Esophagus (tissue), 2 donors: ENCODE measurements at regions not wholly inside any gene's neighbourhood (a gene's known extent, or its start where the extent isn't known, plus 50 kb on each side); places are given as distances from the start of the nearest gene placed in this dataset.

ENCODE experiments used
- H3K27ac ChIP-seq, 2 donors: one replicate each; pipeline ENCODE4 v1.5.1; 2013; ENCODE audit warnings: low read depth in 2 of 2, mild to moderate bottlenecking in 2 of 2, inconsistent platforms in 1 of 2, low read length in 1 of 2, moderate library complexity in 1 of 2
- H3K27me3 ChIP-seq, 2 donors: one replicate each; pipeline ENCODE4 v1.6.1; 2013; ENCODE audit warnings: low read length in 2 of 2, control low read depth in 1 of 2, mild to moderate bottlenecking in 1 of 2; ENCODE audit not compliant: insufficient read depth in 2 of 2, control insufficient read depth in 1 of 2
- H3K36me3 ChIP-seq, 2 donors: one replicate each; pipeline ENCODE4 v1.6.1; 2013; ENCODE audit warnings: low read length in 1 of 2; ENCODE audit not compliant: control insufficient read depth in 2 of 2, insufficient read depth in 2 of 2
- H3K4me1 ChIP-seq, 2 donors: one replicate each; pipeline ENCODE4 v1.6.1; 2013; ENCODE audit warnings: low read length in 1 of 2; ENCODE audit not compliant: control insufficient read depth in 2 of 2, insufficient read depth in 2 of 2
- H3K4me3 ChIP-seq, 2 donors: one replicate each; pipeline ENCODE4 v1.5.1; 2013; ENCODE audit warnings: low read length in 2 of 2, mild to moderate bottlenecking in 2 of 2, low read depth in 1 of 2, moderate library complexity in 1 of 2
- H3K9me3 ChIP-seq, 2 donors: one replicate each; pipeline ENCODE4 v1.6.1; 2013; ENCODE audit warnings: mild to moderate bottlenecking in 2 of 2, low read depth in 1 of 2, low read length in 1 of 2, moderate library complexity in 1 of 2; ENCODE audit not compliant: control insufficient read depth in 2 of 2, insufficient read depth in 1 of 2
- WGBS, 2 donors: extraction: QIAGEN DNeasy Blood & Tissue Kit; methylation state at CpG; one replicate each; pipeline ENCODE4 v1.1.7; 2013; 5-methylcytosine and 5-hydroxymethylcytosine counted together
- donor health status: healthy with polysubstance abuse.
- donor health status: Bipolar disorder and iron deficiency.

DNA sequence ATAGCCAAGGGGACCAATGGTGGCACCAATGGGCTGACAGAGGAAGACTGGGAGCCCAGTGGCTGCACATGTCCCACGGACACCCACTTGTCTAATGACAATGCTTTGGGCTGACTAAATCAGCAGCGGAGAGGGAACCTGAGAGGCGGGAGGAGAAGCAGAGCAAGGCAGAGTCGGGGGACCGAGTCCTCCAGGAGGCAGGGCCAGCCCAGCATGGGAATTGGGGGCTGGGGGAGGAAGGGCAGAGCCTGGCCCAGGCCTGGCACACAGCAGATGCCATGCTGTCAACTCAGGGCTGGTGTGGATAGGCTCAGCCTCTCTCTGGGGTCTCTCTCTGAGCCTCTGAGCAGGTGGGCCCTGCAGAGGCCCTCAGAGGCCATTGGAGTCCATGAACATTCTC, 78.4 kb upstream of the KLF13 start:
- no peak overlapping the region for H3K27ac ChIP-seq
- no peaks in the 10 kb centered on the region for H3K36me3 ChIP-seq
- no peak overlapping the region for H3K4me3 ChIP-seq
- WGBS, 2 donors = 73 to 90% methylated on average over 5 of the region's 5 CpGs
- no peaks in the 10 kb centered on the region for H3K9me3 ChIP-seq
- H3K4me1 ChIP-seq = peaks cover 0 to 4% of the 10 kb centered on the region in 2 donors
- H3K27me3 ChIP-seq = no peaks in the 10 kb centered on the region

DNA sequence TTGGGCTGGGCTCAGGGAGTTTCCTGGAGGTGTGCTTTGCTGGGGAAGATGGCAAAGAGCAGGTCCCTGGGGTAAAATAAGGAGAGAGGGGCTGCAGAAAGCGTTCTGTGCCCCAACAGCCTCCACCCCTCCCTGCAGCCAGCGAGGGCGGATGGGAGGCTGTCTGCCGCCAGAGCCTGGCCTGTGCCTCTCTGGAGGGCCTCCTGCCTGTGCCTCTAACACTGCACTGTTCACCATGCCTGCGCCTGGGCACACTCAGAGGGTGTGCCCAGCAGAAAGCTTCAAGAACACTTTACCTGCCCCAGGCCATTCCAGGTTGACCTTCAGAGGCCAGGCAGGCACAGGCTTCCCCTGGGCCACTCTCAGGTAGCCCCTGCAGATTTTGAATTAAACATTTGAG, 77.7 kb upstream of the KLF13 start:
- no peak overlapping the region for H3K27ac ChIP-seq
- WGBS, 2 donors = 94 to 95% methylated on average over 5 of the region's 5 CpGs
- no peaks in the 10 kb centered on the region for H3K9me3 ChIP-seq
- H3K27me3 ChIP-seq = no peaks in the 10 kb centered on the region
- H3K36me3 ChIP-seq = no peaks in the 10 kb centered on the region
- no peak overlapping the region for H3K4me3 ChIP-seq
- peaks cover 0 to 4% of the 10 kb centered on the region in 2 donors for H3K4me1 ChIP-seq

DNA sequence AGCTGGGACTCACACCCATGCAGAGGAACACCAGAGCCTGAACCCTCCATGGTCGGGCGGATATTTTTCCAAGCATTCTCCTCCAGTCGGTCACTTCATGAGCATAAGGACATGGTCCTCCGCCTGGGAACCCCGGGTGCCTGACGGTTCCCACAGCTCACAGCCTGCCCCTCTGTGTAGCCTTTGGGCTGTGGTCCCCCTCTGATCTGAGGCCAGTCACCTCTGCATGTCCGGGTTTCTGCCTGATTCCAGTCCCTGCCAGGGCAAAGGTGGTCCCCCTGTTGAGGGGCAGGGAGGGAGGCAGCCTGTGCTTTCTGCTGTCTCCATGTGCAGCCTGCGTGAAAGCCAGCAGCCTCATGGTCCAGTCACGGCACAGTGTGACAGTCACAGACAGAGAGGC, 76.6 kb upstream of the KLF13 start:
- H3K36me3 ChIP-seq = no peaks in the 10 kb centered on the region
- 89 to 93% methylated on average over 9 of the region's 9 CpGs for WGBS, 2 donors
- peaks cover 0 to 4% of the 10 kb centered on the region in 2 donors for H3K4me1 ChIP-seq

DNA sequence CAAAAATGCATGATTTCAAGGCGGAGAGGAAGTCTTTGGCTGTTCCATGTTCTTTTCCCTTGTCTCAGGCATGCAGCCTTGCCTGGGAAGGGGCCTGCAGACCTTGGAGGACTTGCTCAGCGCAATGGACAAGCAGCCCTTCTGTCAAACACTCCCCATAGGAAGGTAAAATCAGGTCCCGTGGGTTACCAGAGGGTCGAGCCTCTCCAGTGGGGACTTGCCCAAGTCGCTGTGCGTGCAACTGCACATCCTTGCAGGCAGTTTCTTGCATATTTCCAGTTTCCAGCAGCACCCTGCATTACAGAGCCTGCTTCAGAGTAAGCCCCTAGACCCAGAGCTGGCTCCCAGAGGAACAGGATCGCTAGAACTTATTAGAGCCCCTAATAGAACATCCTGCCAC, 75.5 kb upstream of the KLF13 start:
- Histone ChIP-seq H3K9me3 (no peaks in the 10 kb centered on the region), H3K27ac (no peak overlapping the region), H3K4me3 (no peak overlapping the region), H3K27me3 (no peaks in the 10 kb centered on the region), H3K36me3 (no peaks in the 10 kb centered on the region), H3K4me1 (peaks cover 0 to 4% of the 10 kb centered on the region in 2 donors)
- 83 to 88% methylated on average over 7 of the region's 7 CpGs for WGBS, 2 donors

More for the DNA sequence above, 76.6 kb upstream of the KLF13 start:
- H3K9me3 ChIP-seq = no peaks in the 10 kb centered on the region
- H3K27me3 ChIP-seq = no peaks in the 10 kb centered on the region
- no peak overlapping the region for H3K27ac ChIP-seq
- no peak overlapping the region for H3K4me3 ChIP-seq

DNA sequence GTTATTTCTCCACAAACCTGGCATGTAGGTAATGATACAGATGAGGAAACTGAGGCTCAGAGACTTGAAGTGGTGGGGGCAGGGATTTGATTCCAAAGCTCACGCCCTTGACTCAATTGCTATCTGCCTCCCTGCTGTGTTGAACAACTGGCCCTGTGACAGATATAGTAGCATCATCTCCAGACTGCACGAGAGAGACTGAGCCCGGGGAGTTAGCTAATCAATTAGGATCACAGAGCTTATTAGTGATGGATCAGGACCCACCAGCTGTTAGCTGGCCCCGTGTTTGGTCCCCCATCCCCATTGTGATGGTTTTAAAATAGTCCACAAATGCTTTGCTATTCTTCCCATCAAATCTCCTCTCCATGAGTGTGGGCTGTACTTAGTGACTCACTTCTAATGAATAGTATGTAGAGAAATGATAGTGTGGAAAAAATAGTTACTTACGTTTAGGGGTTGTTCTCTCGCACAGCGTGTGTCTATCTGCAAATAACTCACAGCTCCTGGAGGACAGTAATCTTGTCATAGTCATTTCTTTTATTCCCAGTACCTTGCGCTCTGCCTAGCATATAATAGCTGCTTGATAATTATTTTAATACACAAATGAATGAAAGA, 74.4 kb upstream of the KLF13 start:
- Histone ChIP-seq H3K4me3 (no peak overlapping the region), H3K36me3 (no peaks in the 10 kb centered on the region), H3K27me3 (no peaks in the 10 kb centered on the region), H3K9me3 (no peaks in the 10 kb centered on the region), H3K4me1 (peaks cover 3 to 6% of the 10 kb centered on the region in 2 donors), H3K27ac (no peak overlapping the region)
- WGBS, 2 donors = 77 to 83% methylated on average over 8 of the region's 8 CpGs

DNA sequence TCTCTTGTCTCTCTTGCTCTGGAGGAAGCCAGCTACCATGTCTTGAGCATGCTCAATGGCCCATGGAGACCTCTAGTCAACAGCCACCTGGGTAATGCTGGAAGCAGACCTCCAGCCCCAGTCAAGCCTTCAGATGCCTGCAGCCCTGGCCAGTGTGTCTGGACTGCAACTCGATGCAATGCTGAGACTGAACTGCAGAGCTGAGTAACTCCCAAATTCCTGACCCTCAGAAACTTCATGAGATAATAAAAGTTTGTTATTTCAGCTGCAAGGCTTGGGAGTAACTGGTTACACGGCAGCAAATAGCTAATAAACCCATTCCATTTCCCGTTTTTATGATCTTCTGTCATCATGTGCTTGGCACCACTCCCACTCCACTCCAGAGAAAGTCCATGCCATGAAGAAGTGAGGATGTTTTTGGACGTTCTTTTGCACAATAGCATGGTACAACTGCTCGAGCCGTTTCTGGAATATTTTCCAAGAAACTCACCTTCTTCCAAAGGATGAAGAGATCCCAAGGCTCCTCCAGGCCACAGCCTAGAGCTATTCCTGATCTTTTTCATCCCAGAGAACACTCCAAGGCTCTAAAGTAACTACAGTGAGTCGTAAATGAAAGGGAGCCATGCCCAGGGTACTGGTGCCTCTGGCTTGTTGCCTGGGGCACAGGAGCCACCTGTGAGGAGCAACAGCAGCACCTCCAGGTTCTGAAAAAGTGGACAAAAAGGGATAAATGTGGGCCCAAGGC, 72.0 kb upstream of the KLF13 start:
- no peaks in the 10 kb centered on the region for H3K9me3 ChIP-seq
- H3K4me1 ChIP-seq = peaks cover 2 to 3% of the 10 kb centered on the region in 2 donors
- no peaks in the 10 kb centered on the region for H3K27me3 ChIP-seq
- WGBS, 2 donors = 60 to 68% methylated on average over 7 of the region's 7 CpGs
- H3K27ac ChIP-seq = no peak overlapping the region
- H3K4me3 ChIP-seq = no peak overlapping the region
- H3K36me3 ChIP-seq = no peaks in the 10 kb centered on the region

DNA sequence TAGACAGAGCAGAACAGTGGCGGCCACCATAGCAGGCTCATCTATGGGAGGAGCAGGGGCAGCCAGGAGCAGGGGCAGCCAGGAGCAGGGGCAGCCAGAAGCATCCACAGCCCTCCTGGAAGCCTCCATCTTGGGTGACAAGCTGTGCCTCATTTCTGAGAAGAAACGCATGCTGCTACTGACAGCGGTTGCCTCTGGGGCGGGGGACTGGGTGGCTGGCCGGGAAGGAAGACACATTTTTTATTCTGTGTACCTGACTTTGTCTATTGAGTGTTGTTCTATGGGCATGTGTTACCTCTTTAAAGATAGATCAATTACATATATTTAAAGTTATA, 71.5 kb upstream of the KLF13 start:
- WGBS, 2 donors = 91 to 94% methylated on average over 5 of the region's 5 CpGs
- H3K4me1 ChIP-seq = peaks cover 2 to 3% of the 10 kb centered on the region in 2 donors
- H3K36me3 ChIP-seq = no peaks in the 10 kb centered on the region
- H3K4me3 ChIP-seq = no peak overlapping the region
- no peaks in the 10 kb centered on the region for H3K9me3 ChIP-seq
- no peaks in the 10 kb centered on the region for H3K27me3 ChIP-seq
- H3K27ac ChIP-seq = no peak overlapping the region

DNA sequence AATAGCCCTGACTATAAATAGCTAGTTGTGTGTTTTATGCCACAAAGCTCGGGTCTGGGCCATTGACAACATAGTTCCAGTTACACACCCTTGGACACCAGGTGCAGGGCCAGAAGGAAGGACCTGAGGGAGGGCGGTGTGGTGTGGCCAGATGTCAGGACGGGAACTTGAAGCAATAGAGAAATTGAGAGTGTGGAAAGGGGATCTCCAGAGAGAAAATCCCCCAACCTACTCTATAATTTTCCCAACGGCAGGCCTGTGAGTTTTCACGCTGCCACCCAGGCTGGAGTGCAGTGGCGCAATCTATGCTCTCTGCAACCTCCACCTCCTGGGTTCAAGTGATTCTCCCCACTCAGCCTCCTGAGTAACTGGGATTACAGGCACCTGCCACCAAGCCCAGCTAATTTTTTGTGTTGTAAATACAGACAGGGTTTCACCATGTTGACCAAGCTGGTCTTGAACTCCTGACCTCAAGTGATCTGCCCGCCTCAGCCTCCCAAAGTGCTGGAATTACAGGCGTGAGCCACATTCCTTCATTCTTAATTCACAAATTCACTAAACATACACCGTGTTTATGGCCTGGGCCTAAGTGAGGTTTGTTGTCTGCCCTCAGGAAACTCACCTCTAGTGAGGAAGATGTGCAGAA, 70.8 kb upstream of the KLF13 start:
- no peak overlapping the region for H3K4me3 ChIP-seq
- H3K36me3 ChIP-seq = no peaks in the 10 kb centered on the region
- H3K9me3 ChIP-seq = no peaks in the 10 kb centered on the region
- H3K27me3 ChIP-seq = no peaks in the 10 kb centered on the region
- peaks cover 2 to 3% of the 10 kb centered on the region in 2 donors for H3K4me1 ChIP-seq
- no peak overlapping the region for H3K27ac ChIP-seq
- WGBS, 2 donors = 76 to 77% methylated on average over 9 of the region's 9 CpGs

DNA sequence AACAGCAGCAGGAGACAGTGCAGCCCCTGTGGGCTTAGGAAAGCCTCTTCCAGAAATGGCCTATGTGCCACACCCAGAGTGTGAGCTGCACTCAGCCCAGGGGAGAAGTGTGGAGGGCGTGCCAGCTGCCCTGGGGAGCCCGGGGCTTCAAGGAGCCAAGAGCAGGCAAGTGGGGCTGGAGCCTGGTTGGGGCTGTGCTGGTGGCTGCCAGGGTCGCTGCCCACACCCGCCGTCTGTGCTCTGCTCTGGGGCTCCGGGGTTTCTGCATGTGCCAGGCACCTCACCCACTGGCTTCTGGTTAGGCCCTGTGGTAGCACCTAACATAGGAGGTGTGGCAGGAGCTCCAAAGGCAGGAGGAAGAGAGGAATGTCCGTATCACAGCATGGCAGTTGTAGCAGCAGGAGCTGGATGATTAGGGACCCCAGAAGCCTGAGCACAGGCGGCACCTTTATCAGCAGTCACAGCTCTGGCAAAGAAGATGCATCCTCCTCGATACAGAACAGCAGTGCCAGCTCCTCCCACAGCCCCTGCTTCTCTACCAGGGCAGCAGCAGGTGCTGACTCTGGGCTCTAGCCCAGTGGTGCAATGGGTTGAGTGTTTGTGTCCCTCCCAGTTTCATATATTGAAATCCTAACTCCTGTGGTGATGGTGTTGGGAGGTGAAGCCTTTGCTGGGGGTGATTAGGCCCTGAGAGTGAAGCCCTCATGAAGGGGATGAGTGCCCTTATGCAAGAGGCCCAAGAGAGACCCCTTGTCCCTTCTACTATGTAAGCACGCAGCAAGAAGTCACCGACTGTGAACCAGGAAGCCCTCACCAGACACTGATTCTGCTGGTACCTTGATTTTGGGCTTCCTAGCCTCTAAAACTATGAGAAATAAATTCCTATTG, 70.0 kb upstream of the KLF13 start:
- Histone ChIP-seq H3K4me1 (peaks cover 2 to 5% of the 10 kb centered on the region in 2 donors), H3K27ac (no peak overlapping the region), H3K4me3 (no peak overlapping the region), H3K36me3 (no peaks in the 10 kb centered on the region), H3K9me3 (no peaks in the 10 kb centered on the region), H3K27me3 (no peaks in the 10 kb centered on the region)
- WGBS, 2 donors = 66 to 68% methylated on average over 11 of the region's 11 CpGs
